VCaP (cell line): ENCODE measurements at regions not wholly inside any gene's neighbourhood (a gene's known extent, or its start where the extent isn't known, plus 50 kb on each side); places are given as distances from the start of the nearest gene placed in this dataset.

Experiments
- H3K27ac ChIP-seq: fragments of 450-650 bp; 2 replicates; pipeline ENCODE4 v1.5.1; 2017
- CTCF ChIP-seq: fragments of 450-650 bp; conservative IDR thresholded peaks from 2 replicates; pipeline ENCODE4 v1.5.1; 2017; ENCODE audit warnings: mild to moderate bottlenecking, moderate library complexity

DNA sequence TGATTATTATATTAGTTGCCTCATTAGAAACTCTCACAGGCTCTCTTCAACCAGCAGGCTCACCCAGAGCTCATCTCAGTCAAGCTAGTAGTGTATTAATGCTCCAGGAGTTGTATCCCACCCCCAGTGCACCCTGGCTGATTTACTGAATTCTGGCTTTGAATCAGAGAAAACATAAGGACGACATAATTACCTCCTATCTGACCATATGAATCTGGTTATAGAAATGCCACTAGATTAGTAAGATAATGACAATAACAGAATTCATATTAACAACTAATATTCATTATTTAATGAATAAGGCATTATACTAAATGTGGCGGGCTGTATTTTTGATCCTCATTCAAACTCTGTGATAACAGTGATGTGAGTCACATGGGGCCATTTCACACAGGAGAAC is 1066.7 kb downstream of the TTLL7 start:
- no peak for TF ChIP-seq CTCF
- no peak overlapping the region for H3K27ac ChIP-seq

DNA sequence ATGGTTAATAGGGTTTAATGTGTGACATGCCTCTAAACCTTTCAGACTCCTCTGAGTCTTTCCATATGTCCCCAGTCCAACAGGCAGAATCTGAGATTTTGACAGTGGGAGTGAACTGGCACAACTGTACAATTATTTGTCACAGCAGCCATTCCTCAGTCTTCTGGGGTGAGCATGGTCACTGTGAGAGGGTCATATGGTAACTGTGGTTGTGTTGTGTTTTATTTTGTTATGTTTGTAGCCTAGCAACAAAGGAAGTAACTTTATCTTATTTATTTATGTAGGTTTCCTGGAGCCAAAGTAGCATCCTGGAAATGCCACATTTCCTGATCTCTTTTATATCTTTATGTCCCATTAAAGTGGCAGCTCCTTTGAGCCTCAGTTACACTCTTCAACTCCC is 1067.9 kb downstream of the TTLL7 start:
- H3K27ac ChIP-seq = no peak overlapping the region
- no peak for TF ChIP-seq CTCF

DNA sequence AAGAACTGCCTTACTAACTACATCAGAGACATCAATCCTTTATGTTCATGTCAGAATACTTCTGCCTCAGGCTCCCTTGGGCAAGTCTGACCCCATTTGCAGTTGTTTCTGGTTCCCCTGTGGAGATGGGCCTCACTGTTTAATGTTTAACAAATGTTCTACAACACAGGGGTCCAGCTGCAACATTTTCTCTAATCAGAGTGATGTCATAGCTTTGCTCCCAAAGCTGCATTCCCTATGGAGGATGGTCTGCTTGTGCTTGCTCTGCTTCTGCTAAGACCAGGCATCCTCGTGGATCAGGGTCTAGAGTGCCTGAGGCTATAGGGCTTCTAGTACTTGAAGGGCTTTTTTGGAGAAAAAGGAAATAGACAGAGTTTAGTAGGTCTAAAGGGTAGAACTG is 1071.2 kb downstream of the TTLL7 start:
- no peak for TF ChIP-seq CTCF
- no peak overlapping the region for H3K27ac ChIP-seq

DNA sequence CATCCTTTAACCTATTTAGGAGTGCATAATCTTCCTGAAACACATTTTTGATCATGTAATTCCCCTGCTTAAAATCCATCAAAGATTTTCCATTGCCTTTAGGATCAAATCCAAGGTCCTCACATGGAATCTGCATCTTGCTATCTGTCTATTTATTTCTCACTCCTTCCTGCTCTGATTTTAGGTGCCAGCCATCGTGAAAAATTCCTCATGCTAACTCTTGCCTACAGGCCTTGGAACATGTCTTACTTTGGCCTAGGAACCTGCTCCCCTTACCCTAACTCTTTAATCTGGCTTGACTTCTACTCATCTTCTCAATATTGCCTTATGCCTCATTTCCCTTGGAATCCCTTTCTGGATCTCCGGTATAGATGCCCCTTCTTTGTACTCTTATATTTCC is 1074.3 kb downstream of the TTLL7 start:
- no peak overlapping the region for H3K27ac ChIP-seq
- TF ChIP-seq CTCF = no peak

GRCh38 chr1:82923931-82924330 is 1075.0 kb downstream of the TTLL7 start:
- no peak for TF ChIP-seq CTCF
- no peak overlapping the region for H3K27ac ChIP-seq

GRCh38 chr1:82921759-82922158 is 1077.2 kb downstream of the TTLL7 start:
- TF ChIP-seq CTCF = no peak
- no peak overlapping the region for H3K27ac ChIP-seq

DNA sequence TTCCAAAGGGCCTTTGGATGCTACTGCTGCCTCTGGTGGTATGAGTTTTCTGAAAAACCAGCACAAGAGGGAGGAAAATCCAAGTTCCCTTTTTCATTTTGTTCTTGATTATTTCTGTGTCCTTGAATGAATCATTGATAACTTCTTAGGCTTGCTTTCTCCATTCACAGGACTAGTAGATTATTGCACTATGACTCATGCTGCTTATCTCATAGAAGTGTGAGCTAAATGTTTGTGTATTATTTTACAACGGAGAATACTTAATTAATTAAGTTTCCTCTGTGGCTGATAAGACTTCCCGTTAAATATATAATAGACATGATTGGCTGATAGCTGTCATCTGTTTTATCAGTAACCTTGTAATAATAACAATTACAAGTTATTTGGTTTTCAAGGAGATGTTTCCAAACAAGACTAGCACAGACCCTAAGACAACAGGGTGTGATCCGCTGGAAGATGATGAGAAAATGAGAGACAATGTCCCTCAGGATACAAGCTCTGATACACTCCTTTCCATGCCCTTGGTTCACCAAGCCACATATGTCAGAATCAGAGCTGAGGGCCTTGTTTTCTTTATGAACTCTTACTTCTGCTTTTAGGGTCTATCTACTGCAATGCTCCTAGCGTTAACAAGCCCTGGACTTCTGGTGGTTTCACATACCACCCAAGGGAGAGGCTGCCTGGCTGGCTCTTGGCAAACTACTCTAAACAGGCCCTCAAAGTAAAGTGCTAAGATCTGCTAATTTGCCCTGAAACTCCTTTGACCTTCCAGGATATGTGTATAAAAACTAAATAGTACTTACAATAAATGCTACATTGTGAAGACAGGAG is 1078.3 kb downstream of the TTLL7 start:
- no peak for TF ChIP-seq CTCF
- no peak overlapping the region for H3K27ac ChIP-seq
